Activated naive CD8-positive, alpha-beta T cell treated with anti-CD3 and anti-CD28 coated beads, Interleukin-2, amount 50 U/mL, for 24 hours (primary cell): ENCODE measurements at regions not wholly inside any gene's neighbourhood (a gene's known extent, or its start where the extent isn't known, plus 50 kb on each side); places are given as distances from the start of the nearest gene placed in this dataset.
"Not testable (repeated sequence)": the region's sequence is repeated elsewhere in the genome, so short reads cannot be mapped to it uniquely, and the experiment has no call there.

Source experiments
- ATAC-seq: fragments of 150-1000 bp; cut with Tn5 transposase; one replicate; pipeline ENCODE4 v1.10.0; 2021
- DNase-seq: peaks from one replicate; pipeline ENCODE4 v3.0.0; 2021
- H3K27ac Mint-ChIP-seq: one replicate; pipeline ENCODE4 v1.8.0; 2021; ENCODE audit warnings: mild to moderate bottlenecking, mixed read lengths
- H3K27me3 Mint-ChIP-seq: one replicate; pipeline ENCODE4 v1.8.0; 2021; ENCODE audit warnings: mixed read lengths
- H3K36me3 Mint-ChIP-seq: one replicate; pipeline ENCODE4 v1.8.0; 2021; ENCODE audit warnings: low read depth, mixed read lengths
- H3K4me1 Mint-ChIP-seq: one replicate; pipeline ENCODE4 v1.8.0; 2021; ENCODE audit warnings: mixed read lengths
- H3K4me3 Mint-ChIP-seq: one replicate; pipeline ENCODE4 v1.8.0; 2021; ENCODE audit warnings: mild to moderate bottlenecking, moderate library complexity, mixed read lengths
- H3K9me3 Mint-ChIP-seq: one replicate; pipeline ENCODE4 v1.8.0; 2021; ENCODE audit warnings: mixed read lengths

DNA sequence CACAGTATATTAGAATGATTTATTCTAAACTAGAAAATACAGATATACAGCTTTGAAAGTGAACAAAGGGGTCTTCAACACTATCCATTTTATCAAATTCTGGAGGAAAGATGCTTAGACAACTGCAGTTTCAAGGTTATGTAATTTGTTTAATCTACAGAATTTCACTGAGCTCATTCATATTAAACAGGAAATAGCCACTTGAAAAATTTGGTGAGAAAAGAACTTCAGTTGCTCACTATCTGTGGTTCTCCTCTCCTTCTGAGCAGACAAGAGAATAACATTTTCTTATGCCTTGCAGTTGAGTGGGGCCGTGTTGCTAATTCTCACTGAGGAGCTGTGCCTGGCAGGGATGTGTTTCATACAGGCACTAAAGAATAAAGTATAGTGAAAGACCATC is 1428.2 kb downstream of the CDH12 start:
- Mint-ChIP-seq H3K27ac (no peak overlapping the region), H3K9me3 (no peaks in the 10 kb centered on the region), H3K4me3 (no peak overlapping the region), H3K4me1 (no peaks in the 10 kb centered on the region), H3K27me3 (no peaks in the 10 kb centered on the region), H3K36me3 (no peaks in the 10 kb centered on the region)
- DNase-seq (no peak), ATAC-seq (no peak)

DNA sequence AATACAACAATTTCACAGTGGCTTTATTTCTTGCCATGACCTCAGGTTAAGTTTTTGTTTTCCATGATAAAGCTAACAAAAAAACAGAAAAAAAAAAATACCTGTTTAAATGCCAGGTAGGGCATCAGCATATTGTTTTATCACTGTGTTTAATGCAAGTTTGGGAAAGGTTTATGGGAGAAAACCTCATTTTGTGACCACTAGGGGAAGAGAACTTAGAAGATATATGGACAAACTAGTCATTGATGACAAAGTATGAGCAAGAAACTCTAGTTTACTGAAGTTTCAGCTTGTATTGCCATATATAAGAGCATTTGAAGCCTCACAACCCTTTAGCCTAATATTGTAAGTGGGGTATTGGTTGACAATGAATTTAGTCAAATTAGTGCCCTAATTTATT is 1431.4 kb upstream of the CDH18 start:
- ATAC-seq = no peak
- no peak overlapping the region for H3K27ac Mint-ChIP-seq
- no peak for DNase-seq
- H3K36me3 Mint-ChIP-seq = no peaks in the 10 kb centered on the region
- no peak overlapping the region for H3K4me3 Mint-ChIP-seq
- H3K27me3 Mint-ChIP-seq = peaks cover 4% of the 10 kb centered on the region
- peaks cover 4% of the 10 kb centered on the region for H3K9me3 Mint-ChIP-seq
- H3K4me1 Mint-ChIP-seq = no peaks in the 10 kb centered on the region

DNA sequence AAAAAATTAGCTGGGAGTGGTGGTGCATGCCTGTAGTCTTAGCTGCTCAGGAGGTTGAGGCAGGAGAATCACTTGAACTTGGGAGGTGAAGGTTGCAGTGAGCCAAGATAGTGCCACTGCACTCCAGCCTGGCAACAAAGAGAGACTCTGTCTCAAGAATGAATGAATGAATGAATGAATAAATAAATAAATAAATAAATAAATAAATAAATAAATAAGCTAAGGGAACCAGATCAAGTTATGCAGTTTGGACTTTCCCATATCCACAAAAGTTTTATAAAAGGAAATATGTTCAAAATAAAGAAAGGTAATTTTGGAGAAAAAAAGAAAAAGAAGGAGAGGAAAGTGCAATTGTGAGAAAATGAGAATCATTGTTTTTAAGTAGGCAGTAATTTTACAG is 1414.1 kb upstream of the CDH18 start:
- not testable (repeated sequence) for H3K9me3 Mint-ChIP-seq, H3K27ac Mint-ChIP-seq, H3K4me1 Mint-ChIP-seq, DNase-seq, ATAC-seq, H3K36me3 Mint-ChIP-seq, H3K4me3 Mint-ChIP-seq, H3K27me3 Mint-ChIP-seq

DNA sequence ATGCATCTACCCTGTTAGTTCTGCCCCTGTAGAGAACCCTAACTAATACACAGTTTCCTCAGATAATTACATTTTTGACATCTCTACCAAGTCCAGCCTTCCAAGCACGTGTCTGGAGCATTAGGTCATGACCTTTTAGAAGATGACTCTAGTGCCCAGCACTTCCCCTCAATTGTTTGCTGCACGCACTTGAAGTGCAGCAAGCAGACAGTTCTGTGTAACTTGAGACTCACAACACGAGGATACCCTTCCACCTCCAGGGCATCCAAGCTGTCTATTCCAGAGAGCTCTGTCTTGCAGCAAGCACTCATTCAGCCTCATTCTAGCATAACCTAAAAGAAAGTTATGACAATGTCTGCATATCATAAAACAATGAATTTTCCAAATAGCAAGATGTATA is 1410.5 kb upstream of the CDH18 start:
- ATAC-seq = no peak
- no peak for DNase-seq
- Mint-ChIP-seq H3K4me1 (no peaks in the 10 kb centered on the region), H3K36me3 (no peaks in the 10 kb centered on the region), H3K4me3 (no peak overlapping the region), H3K9me3 (peaks cover 3% of the 10 kb centered on the region), H3K27me3 (no peaks in the 10 kb centered on the region), H3K27ac (no peak overlapping the region)

DNA sequence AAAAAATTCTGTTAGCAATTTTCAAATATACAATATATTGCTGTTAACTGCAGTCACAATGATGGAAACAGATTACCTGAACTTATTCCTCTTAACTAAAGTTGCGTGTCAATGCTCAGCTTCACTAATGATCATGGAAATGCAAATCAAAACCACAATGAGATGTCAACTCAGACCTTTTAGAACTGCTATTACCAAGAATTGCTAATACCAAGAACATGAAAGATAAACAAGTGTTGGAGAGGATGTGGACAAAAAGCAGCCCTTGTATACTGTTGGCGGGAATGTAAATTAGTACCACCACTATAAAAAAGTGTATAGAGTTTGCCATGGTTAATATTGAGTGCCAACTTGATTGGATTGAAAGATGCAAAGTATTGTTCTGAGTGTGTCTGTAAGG is 1409.7 kb upstream of the CDH18 start:
- DNase-seq (no peak), ATAC-seq (no peak)
- Mint-ChIP-seq H3K4me3 (no peak overlapping the region), H3K36me3 (no peaks in the 10 kb centered on the region), H3K27me3 (no peaks in the 10 kb centered on the region), H3K27ac (no peak overlapping the region), H3K4me1 (no peaks in the 10 kb centered on the region), H3K9me3 (peaks cover 3% of the 10 kb centered on the region)

DNA sequence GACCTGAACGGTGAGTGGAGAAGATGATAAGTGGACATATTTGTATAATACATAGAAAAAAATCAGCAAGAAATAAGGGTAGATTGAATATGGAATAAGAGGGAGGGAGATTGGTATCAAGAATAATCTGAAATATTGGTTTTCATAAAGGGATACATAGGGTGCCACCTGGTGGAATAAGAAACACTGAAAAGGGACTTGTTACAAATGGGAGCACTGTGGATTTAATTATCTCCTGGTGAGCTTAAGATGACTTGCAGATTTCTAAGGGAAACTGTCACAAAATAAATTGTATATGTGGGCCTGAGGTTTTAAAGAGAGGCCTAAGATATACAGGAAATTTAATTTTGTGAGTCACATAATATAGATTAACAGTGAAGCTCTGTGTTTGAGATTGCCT is 1403.5 kb upstream of the CDH18 start:
- no peaks in the 10 kb centered on the region for H3K9me3 Mint-ChIP-seq
- no peak overlapping the region for H3K27ac Mint-ChIP-seq
- H3K36me3 Mint-ChIP-seq = no peaks in the 10 kb centered on the region
- DNase-seq = no peak
- no peak overlapping the region for H3K4me3 Mint-ChIP-seq
- no peak for ATAC-seq
- no peaks in the 10 kb centered on the region for H3K4me1 Mint-ChIP-seq
- H3K27me3 Mint-ChIP-seq = no peaks in the 10 kb centered on the region

DNA sequence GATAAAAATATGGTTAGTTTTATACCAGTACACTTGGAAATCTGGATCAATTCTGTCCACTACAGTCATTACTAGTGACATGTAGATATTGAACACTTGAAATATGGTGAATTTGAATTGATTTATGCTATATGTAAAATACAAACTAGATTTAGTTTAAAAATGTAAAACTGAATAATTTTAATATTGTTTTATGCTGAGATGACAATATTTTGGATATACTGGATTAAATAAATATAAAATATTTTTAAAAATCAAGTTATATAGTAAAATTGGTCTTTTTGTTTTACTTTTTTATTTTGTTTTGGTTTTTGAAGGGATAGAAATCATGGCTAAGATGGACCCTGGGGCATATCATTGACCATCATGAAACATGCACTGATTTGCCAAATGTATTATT is 1372.8 kb upstream of the CDH18 start:
- H3K36me3 Mint-ChIP-seq, H3K27ac Mint-ChIP-seq, DNase-seq, H3K4me1 Mint-ChIP-seq, H3K27me3 Mint-ChIP-seq, H3K9me3 Mint-ChIP-seq, H3K4me3 Mint-ChIP-seq, ATAC-seq: not testable (repeated sequence)

DNA sequence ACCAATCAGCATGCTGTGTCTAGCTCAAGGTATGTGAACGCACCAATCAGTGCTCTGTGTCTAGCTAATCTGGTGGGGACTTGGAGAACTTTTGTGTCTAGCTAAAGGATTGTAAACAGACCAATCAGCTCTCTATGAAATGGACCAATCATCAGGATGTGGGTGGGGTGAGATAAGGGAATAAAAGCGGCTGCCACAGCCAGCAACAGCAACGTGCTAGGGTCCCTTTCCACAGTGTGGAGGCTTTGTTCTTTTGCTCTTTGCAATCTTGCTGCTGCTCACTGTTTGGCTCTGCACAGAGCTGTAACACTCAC is 1353.9 kb upstream of the CDH18 start:
- not testable (repeated sequence) for H3K27me3 Mint-ChIP-seq, H3K9me3 Mint-ChIP-seq, ATAC-seq, H3K4me3 Mint-ChIP-seq, H3K4me1 Mint-ChIP-seq, H3K27ac Mint-ChIP-seq, DNase-seq, H3K36me3 Mint-ChIP-seq

DNA sequence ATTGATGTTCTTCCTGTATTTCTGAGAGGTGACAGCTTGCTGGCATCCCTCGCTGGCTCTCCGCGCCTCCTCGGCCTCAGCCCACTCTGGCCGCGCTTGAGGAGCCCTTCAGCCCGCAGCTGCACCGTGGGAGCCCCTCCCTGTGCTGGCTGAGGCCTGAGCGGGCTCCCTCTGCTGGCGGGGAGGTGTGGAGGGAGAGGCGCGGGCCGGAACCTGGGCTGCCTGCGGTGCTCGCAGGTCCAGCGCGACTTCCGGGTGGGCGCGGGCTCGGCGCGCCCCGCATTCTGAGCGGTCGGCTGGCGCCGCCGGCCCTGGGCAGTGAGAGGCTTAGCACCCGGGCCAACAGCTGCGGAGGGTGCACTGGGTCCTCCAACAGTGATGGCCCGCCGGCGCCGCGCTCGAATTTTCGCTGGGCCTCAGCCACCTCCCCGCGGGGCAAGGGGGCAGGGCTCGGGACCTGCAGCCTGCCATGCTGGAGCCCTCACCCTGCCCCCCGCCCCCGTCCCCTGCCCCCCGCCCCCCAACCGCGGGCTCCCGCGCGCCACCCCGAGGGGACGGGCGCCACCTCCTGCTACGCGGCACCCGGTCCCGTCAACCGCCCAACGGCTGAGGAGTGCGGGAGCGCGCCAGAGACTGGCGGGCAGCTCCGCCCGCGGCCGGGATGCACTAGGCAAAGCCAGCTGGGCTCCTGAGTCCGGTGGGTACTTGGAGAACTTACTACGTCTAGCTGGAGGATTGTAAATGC is 1353.4 kb upstream of the CDH18 start:
- H3K27me3 Mint-ChIP-seq, H3K9me3 Mint-ChIP-seq, H3K4me3 Mint-ChIP-seq, H3K4me1 Mint-ChIP-seq, DNase-seq, H3K36me3 Mint-ChIP-seq, ATAC-seq, H3K27ac Mint-ChIP-seq: not testable (repeated sequence)

DNA sequence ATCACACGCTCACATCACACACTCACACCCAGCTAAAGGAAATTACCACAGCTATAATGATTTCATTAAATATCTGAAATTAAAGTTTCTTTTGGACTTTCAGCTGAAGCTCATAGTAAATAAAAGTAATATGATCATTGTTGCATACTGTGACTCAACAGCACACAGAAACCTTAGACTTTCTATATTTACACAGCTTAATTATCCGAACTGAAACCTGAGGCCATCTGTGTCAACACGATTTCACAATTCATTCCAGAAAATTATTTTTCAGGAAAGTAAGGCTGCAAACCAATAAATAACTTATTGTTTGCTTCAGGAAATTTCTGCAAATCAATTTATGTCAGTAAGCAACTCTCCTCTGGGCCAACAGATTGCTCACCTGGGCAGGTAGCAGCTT is 1352.2 kb upstream of the CDH18 start:
- H3K27ac Mint-ChIP-seq, H3K9me3 Mint-ChIP-seq, H3K27me3 Mint-ChIP-seq, ATAC-seq, H3K36me3 Mint-ChIP-seq, H3K4me1 Mint-ChIP-seq, H3K4me3 Mint-ChIP-seq, DNase-seq: not testable (repeated sequence)

DNA sequence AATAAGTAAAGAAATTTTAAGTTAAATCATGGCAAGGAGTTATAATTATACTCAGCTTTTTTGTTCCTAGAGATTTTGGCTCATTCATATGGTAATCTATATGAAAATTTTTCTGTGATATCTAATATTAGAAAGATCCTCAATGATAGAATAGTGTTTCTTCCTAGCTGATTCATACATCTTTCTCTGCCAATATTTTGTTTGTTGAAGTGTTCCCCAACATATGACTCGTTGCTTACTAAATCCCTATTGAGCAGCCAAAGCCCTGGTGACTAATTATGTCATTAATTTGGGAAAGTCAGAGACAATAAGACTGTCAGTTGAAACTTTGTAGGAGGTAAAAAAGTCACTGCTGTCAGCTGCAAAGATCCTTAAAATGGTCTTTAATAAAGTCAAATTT is 1348.5 kb upstream of the CDH18 start:
- DNase-seq, H3K4me1 Mint-ChIP-seq, H3K9me3 Mint-ChIP-seq, H3K27me3 Mint-ChIP-seq, H3K4me3 Mint-ChIP-seq, H3K27ac Mint-ChIP-seq, ATAC-seq, H3K36me3 Mint-ChIP-seq: not testable (repeated sequence)

DNA sequence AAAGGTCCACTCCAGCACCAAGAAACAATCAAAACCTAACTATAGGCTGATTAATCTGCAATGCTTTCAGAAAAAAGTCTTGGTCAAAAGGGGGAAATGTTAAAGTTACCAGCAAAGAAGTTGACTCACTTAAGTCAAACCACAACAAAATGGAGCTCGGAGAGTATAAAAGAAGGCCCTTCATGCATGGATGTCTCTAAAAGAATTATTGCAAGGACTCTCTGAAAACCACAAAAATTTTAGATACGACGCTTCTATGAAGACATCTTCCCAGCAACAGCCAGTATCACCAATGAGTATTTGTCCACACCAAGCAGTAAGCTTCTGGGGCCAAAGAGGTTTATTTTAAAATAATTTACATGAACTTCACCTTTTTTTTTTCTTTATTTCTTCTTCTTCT is 1327.4 kb upstream of the CDH18 start:
- H3K27ac Mint-ChIP-seq, H3K4me1 Mint-ChIP-seq, H3K27me3 Mint-ChIP-seq, ATAC-seq, H3K9me3 Mint-ChIP-seq, H3K4me3 Mint-ChIP-seq, DNase-seq, H3K36me3 Mint-ChIP-seq: not testable (repeated sequence)

DNA sequence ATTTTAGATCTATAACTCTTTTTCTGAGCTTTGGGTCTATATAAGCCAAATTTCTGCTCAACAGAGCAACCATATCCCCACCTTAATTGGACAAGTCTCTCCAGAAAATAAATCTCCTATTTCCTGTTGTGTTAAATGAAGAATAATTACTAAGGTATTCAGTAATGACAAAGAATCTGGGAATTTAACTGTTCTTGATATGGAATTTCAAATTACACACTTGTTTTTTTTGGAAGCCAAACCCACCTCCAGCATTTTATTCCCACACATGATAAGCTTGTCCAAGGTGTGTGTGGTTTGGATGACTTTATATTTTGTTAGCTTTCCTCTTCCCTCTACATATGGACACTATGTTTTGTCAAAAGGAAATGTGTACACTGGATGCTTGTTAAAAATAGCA is 1313.2 kb upstream of the CDH18 start:
- not testable (repeated sequence) for H3K36me3 Mint-ChIP-seq, ATAC-seq, H3K4me1 Mint-ChIP-seq, H3K9me3 Mint-ChIP-seq, H3K27ac Mint-ChIP-seq, DNase-seq, H3K4me3 Mint-ChIP-seq, H3K27me3 Mint-ChIP-seq

DNA sequence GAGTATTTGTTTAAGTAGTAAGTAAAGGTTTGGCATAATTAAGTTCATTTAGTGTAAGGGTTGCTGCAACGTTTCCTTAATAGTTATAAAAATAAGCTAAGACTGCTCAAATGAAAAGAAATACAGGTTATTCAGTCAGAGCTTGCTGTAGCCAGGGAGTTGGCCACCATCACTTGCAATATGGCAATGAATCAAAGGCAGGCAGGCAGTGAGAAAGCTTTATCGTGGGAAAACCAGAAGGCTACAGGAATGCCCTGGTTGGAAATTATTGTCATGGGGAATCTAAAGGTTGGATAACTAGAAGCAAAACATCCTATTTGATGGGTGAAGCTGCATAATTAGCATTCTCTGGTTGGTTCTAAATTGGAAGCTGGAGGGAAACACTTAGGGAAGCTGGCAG is 1286.4 kb upstream of the CDH18 start:
- DNase-seq = not testable (repeated sequence)

DNA sequence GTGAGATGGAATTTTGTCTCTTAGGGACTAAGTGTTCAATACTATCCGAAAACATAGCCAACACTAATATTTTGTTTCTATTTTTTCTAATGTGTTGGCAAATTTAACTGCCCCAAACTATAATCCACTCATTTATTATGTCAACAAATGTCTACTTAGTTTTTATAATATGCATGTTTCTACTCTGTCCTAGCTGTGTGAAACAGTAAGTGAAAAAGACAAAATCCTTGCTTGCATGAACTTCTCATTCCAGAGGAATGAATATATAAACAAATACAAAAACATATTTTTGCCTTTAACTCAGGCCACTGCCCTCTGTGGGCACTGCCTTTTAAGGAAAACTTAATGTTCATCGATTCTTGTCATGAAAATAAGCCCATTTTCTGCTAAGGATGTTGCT is 1275.4 kb upstream of the CDH18 start:
- no peak for DNase-seq
- no peaks in the 10 kb centered on the region for H3K36me3 Mint-ChIP-seq
- H3K9me3 Mint-ChIP-seq = peaks cover 4% of the 10 kb centered on the region
- no peak overlapping the region for H3K4me3 Mint-ChIP-seq
- H3K27me3 Mint-ChIP-seq = no peaks in the 10 kb centered on the region
- ATAC-seq = no peak
- no peak overlapping the region for H3K27ac Mint-ChIP-seq
- H3K4me1 Mint-ChIP-seq = no peaks in the 10 kb centered on the region

More for the DNA sequence above, 1286.4 kb upstream of the CDH18 start:
- not testable (repeated sequence) for H3K4me1 Mint-ChIP-seq, H3K27ac Mint-ChIP-seq, H3K27me3 Mint-ChIP-seq, H3K9me3 Mint-ChIP-seq, H3K36me3 Mint-ChIP-seq, ATAC-seq, H3K4me3 Mint-ChIP-seq

DNA sequence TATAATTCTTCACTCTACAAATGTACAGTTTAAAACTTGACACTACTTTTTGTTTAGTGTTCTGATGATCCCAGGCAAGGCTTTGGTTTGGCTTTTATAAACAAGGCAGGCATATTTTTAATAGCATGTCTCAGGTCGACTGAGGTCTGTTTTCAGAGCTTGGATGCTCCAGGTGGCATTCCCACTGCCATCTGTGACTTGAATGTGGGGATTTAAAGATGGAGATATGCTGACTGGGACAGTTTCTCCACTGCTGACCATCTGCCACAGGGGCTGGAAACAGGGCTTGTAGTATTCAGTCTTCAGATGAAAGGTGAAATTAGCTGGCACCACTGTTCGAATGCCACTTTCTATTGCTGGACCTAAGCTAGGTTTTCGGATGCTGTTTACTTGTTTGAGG is 1266.2 kb upstream of the CDH18 start:
- no peaks in the 10 kb centered on the region for H3K36me3 Mint-ChIP-seq
- no peak overlapping the region for H3K4me3 Mint-ChIP-seq
- peaks cover 3% of the 10 kb centered on the region for H3K9me3 Mint-ChIP-seq
- H3K27me3 Mint-ChIP-seq = no peaks in the 10 kb centered on the region
- H3K4me1 Mint-ChIP-seq = no peaks in the 10 kb centered on the region
- no peak for ATAC-seq
- no peak overlapping the region for H3K27ac Mint-ChIP-seq
- no peak for DNase-seq
